ENCODE measurements at regions not wholly inside any gene's neighbourhood (a gene's known extent, or its start where the extent isn't known, plus 50 kb on each side); places are given as distances from the start of the nearest gene placed in this dataset.

DNA sequence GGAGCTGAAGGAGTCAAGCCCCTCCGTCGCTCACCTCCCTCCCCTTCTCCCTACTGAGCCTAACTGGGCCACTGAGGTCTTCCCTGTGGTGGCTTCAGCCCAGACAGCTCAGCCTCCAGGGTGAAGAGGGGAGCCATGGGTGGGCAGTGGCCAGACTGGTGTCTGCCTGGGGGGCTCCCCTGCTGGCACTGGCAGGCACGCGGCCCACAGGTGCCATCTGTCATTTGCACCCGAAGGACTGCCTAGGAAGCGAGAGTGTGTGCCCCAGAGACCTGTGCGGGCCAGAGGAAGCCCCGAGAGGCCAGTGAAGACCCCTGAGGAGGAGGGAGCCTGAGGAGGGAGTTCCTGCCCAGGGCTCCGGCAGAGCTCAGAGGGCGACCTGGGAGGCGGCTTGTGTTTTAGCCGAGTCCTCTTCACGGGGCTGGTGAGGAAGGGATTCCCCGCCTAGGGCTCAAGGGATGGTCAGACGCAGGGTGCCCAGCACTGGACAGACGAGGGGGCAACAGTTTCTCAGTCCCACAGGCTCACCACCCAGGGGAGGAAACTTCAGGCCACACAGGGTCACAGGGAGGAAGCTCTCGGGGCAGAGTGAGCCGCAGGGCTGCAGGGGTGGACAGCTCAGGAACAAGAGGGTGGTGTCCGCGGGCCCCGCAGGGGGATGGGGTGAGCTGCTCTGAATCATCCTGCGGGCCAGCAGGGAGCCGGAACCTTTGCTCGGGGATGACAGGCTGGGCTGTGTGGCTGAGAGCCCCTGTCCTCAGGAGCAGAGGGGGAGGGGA is 76.2 kb upstream of the PPP2R2D start:
- no peak overlapping the region for H3K27ac ChIP-seq (ENCODE audit: extremely low read length, insufficient read depth, low read length)
- H3K4me3 ChIP-seq (replicated peaks in 1 of 3; ENCODE audit: insufficient read depth in 1 of 3, low read depth in 2 of 3, low read length in 3 of 3), result no peak overlapping the region; a peak in 1 of 6 replicates
- DNase-seq (ENCODE audit: low spot score) (no peak), ATAC-seq (peak; percentile 72), FAIRE-seq (no peak)
- peaks cover 0 to 23% of the 10 kb centered on the region in 2 experiments; a peak in 4 of 5 replicates for H3K27me3 ChIP-seq (ENCODE audit: control insufficient read depth in 1 of 2, insufficient read depth in 2 of 2, low read length in 2 of 2)
- in situ Hi-C loops (cut with HindIII; ENCODE audit: extremely low pct_ligation_motif_present, low pct_unique_long_range_greater_than_20kb) (no loop called here), intact Hi-C loops (cut with micrococcal nuclease; ENCODE audit: unreplicated experiment) (no loop called here)
- TF ChIP-seq FOSL2 (CRISPR knock-in tag; IDR thresholded peaks at IDR 0.05), result 0 out of 2 replicates have a peak, but pooled peaks have one; percentile 18
- TF ChIP-seq FOXO1 (CRISPR knock-in tag; IDR thresholded peaks at IDR 0.05), result no peak
- TF ChIP-seq, protein P1, sequence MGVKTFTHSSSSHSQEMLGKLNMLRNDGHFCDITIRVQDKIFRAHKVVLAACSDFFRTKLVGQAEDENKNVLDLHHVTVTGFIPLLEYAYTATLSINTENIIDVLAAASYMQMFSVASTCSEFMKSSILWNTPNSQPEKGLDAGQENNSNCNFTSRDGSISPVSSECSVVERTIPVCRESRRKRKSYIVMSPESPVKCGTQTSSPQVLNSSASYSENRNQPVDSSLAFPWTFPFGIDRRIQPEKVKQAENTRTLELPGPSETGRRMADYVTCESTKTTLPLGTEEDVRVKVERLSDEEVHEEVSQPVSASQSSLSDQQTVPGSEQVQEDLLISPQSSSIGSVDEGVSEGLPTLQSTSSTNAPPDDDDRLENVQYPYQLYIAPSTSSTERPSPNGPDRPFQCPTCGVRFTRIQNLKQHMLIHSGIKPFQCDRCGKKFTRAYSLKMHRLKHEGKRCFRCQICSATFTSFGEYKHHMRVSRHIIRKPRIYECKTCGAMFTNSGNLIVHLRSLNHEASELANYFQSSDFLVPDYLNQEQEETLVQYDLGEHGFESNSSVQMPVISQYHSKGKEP (CRISPR knock-in tag; IDR thresholded peaks at IDR 0.05), result no peak
- TF ChIP-seq CEBPG (CRISPR knock-in tag; IDR thresholded peaks at IDR 0.05), result no peak
- TF ChIP-seq ZSCAN20 (CRISPR knock-in tag; IDR thresholded peaks at IDR 0.05; ENCODE audit: borderline replicate concordance), result no peak
- WGBS (ENCODE audit: low lambda C conversion rate), result 23% methylated on average over 9 of the region's 24 CpGs
- H3K36me3 ChIP-seq (replicated peaks in 1 of 2; ENCODE audit: control insufficient read depth in 1 of 2, insufficient read depth in 2 of 2, low read length in 2 of 2), result no peaks in the 10 kb centered on the region
- no TSS peak for BruUV-seq (replicated peaks)
- H3K9me3 ChIP-seq (ENCODE audit: low read length), result no peaks in the 10 kb centered on the region
- H3K4me2 ChIP-seq (ENCODE audit: low read depth, low read length), result no peak overlapping the region
- H3K4me1 ChIP-seq (ENCODE audit: insufficient read depth, low read length), result no peaks in the 10 kb centered on the region
- ChIA-PET CTCF (ENCODE audit: low intra/inter-chr PET ratio, low total read pairs) (no interaction called here), POLR2A (no interaction called here)
- H2AFZ ChIP-seq (ENCODE audit: low read length), result no peak overlapping the region
- no peak overlapping the region for H3K9ac ChIP-seq (ENCODE audit: insufficient read depth, low read depth, low read length)
- no peaks in the 10 kb centered on the region for H3K79me2 ChIP-seq (ENCODE audit: insufficient read depth, low read length)
- no peaks in the 10 kb centered on the region for H4K20me1 ChIP-seq (ENCODE audit: insufficient read depth, low read length)

DNA sequence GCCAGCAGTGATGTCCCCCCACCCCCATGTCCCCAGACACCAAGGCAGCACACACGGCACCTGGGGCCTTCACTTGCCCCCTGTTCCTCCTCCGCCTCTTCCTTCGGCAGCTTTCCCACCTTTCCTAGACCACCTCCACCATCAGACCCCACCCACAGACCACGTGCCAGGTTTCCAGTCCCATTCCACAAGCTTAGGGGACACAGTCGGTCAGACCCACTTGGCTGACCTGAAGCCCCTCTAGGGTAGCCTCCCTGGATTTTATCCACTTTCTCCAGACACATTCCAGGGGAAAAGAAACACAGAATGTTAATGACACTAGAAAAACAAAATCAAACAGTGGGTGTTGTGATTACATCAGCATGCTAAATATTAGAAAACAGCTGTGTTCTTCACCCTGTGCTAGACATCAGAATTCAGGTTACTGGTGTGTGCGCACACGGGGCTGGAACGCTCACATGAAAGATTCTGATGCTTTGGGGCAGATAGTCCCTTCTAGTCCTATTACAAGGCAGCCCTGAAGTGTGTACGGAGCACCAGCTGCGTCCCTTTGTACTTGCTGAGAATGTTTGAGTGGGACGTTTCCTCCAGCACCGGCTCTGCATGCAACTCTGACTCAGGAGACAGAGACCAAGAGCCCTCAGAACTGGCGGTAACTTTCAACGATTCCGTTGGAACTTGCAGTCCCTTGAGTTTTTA is 75.5 kb upstream of the PPP2R2D start:
- Histone ChIP-seq H3K36me3 (replicated peaks in 1 of 2; ENCODE audit: control insufficient read depth in 1 of 2, insufficient read depth in 2 of 2, low read length in 2 of 2) (no peaks in the 10 kb centered on the region), H3K27me3 (ENCODE audit: control insufficient read depth in 1 of 2, insufficient read depth in 2 of 2, low read length in 2 of 2) (peaks cover 0 to 21% of the 10 kb centered on the region in 2 experiments; a peak in 4 of 5 replicates), H3K9ac (ENCODE audit: insufficient read depth, low read depth, low read length) (no peak overlapping the region), H3K27ac (ENCODE audit: extremely low read length, insufficient read depth, low read length) (no peak overlapping the region), H3K79me2 (ENCODE audit: insufficient read depth, low read length) (no peaks in the 10 kb centered on the region), H3K4me2 (ENCODE audit: low read depth, low read length) (no peak overlapping the region), H4K20me1 (ENCODE audit: insufficient read depth, low read length) (no peaks in the 10 kb centered on the region), H3K4me3 (replicated peaks in 1 of 3; ENCODE audit: insufficient read depth in 1 of 3, low read depth in 2 of 3, low read length in 3 of 3) (no peak overlapping the region), H3K9me3 (ENCODE audit: low read length) (no peaks in the 10 kb centered on the region), H2AFZ (ENCODE audit: low read length) (no peak overlapping the region), H3K4me1 (ENCODE audit: insufficient read depth, low read length) (no peaks in the 10 kb centered on the region)
- BruUV-seq (replicated peaks), result no TSS peak
- ChIA-PET CTCF (ENCODE audit: low intra/inter-chr PET ratio, low total read pairs) (no interaction called here), POLR2A (no interaction called here)
- DNase-seq (ENCODE audit: low spot score), result no peak
- ATAC-seq, result peak; percentile 48; the same call in 2 of the 3 replicates
- no peak for FAIRE-seq
- intact Hi-C loops (cut with micrococcal nuclease; ENCODE audit: unreplicated experiment), result no loop called here
- in situ Hi-C loops (cut with HindIII; ENCODE audit: extremely low pct_ligation_motif_present, low pct_unique_long_range_greater_than_20kb), result no loop called here
- 21% methylated on average over 15 of the region's 15 CpGs for WGBS (ENCODE audit: low lambda C conversion rate)
- TF ChIP-seq ZNF235 (CRISPR knock-in tag; IDR thresholded peaks at IDR 0.05; ENCODE audit: borderline replicate concordance), result no peak
- no peak for TF ChIP-seq FOSL2 (CRISPR knock-in tag; IDR thresholded peaks at IDR 0.05)
- TF ChIP-seq, protein P2, sequence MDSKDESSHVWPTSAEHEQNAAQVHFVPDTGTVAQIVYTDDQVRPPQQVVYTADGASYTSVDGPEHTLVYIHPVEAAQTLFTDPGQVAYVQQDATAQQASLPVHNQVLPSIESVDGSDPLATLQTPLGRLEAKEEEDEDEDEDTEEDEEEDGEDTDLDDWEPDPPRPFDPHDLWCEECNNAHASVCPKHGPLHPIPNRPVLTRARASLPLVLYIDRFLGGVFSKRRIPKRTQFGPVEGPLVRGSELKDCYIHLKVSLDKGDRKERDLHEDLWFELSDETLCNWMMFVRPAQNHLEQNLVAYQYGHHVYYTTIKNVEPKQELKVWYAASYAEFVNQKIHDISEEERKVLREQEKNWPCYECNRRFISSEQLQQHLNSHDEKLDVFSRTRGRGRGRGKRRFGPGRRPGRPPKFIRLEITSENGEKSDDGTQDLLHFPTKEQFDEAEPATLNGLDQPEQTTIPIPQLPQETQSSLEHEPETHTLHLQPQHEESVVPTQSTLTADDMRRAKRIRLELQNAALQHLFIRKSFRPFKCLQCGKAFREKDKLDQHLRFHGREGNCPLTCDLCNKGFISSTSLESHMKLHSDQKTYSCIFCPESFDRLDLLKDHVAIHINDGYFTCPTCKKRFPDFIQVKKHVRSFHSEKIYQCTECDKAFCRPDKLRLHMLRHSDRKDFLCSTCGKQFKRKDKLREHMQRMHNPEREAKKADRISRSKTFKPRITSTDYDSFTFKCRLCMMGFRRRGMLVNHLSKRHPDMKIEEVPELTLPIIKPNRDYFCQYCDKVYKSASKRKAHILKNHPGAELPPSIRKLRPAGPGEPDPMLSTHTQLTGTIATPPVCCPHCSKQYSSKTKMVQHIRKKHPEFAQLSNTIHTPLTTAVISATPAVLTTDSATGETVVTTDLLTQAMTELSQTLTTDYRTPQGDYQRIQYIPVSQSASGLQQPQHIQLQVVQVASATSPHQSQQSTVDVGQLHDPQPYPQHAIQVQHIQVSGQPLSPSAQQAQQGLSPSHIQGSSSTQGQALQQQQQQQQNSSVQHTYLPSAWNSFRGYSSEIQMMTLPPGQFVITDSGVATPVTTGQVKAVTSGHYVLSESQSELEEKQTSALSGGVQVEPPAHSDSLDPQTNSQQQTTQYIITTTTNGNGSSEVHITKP (CRISPR knock-in tag; IDR thresholded peaks at IDR 0.05; ENCODE audit: low read depth), result no peak
- no peak for TF ChIP-seq ZNF598 (CRISPR knock-in tag; IDR thresholded peaks at IDR 0.05; ENCODE audit: borderline replicate concordance)
- TF ChIP-seq AGO2 (optimal IDR thresholded peaks at IDR 0.05; ENCODE audit: low read depth, low read length), result no peak
- TF ChIP-seq BRD4 (CRISPR knock-in tag; IDR thresholded peaks at IDR 0.05), result no peak
- no peak for TF ChIP-seq NFYC (CRISPR knock-in tag; IDR thresholded peaks at IDR 0.05)
